ENCODE measurements at regions not wholly inside any gene's neighbourhood (a gene's known extent, or its start where the extent isn't known, plus 50 kb on each side); places are given as distances from the start of the nearest gene placed in this dataset.

- DNase-seq (ENCODE audit: insufficient read length, low spot score) (no peak), FAIRE-seq (no peak)
These were observed 300.1 kb downstream of the PAX1 start for GRCh38 chr20:22005535-22005934.

GRCh38 chr20:22004946-22005345 is 299.5 kb downstream of the PAX1 start:
- no peak for FAIRE-seq
- no peak for DNase-seq (ENCODE audit: insufficient read length, low spot score)

GRCh38 chr20:22003680-22004079 is 298.2 kb downstream of the PAX1 start:
- DNase-seq (ENCODE audit: insufficient read length, low spot score) (no peak), FAIRE-seq (no peak)

GRCh38 chr20:22001886-22002285 is 296.4 kb downstream of the PAX1 start:
- FAIRE-seq (no peak), DNase-seq (ENCODE audit: insufficient read length, low spot score) (no peak)

DNA sequence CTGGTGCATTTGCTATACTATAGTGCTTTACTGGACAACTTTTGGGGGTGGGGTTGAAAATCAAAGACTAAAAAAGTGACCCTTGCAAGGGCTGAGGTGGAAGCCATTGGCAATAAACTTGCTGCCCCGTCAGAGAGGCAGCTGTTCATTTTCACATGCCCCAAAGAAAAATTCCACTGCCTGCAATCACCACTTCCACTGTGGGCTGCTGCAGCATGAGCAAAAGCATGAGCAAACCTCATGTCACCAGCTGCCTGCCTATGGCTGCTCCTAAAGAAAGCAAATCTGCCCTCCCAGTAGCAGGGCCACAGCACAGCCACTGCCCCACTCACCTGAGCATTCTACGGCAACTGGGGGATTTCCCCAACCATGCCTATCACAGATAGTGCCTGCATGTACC is 290.0 kb downstream of the PAX1 start:
- FAIRE-seq (no peak), DNase-seq (ENCODE audit: insufficient read length, low spot score) (no peak)

DNA sequence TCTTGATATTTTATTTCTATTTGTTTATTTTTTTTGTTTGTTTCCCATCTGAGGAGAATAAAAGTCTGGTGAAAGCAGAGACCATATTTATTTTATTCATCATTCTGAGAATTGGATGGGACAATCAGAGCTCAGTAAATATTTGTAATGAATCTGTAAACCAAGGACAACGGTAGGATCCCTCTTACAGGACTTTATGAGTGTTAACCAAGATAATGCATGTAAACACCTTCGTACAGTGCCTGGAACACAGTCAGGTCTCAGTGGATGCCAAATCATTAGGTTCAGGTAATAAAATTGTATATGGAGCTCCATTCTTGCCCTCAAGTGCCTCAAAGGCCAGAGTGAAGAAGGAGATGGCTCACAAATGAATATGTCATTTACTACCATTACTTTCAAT is 288.7 kb downstream of the PAX1 start:
- FAIRE-seq (no peak), DNase-seq (ENCODE audit: insufficient read length, low spot score) (no peak)

- DNase-seq (ENCODE audit: insufficient read length, low spot score) (no peak), FAIRE-seq (no peak)
These were observed 277.1 kb downstream of the PAX1 start for GRCh38 chr20:21982559-21982958.

- DNase-seq (ENCODE audit: insufficient read length, low spot score) (no peak), FAIRE-seq (no peak)
These were observed 276.3 kb downstream of the PAX1 start for GRCh38 chr20:21981597-21982344.

DNA sequence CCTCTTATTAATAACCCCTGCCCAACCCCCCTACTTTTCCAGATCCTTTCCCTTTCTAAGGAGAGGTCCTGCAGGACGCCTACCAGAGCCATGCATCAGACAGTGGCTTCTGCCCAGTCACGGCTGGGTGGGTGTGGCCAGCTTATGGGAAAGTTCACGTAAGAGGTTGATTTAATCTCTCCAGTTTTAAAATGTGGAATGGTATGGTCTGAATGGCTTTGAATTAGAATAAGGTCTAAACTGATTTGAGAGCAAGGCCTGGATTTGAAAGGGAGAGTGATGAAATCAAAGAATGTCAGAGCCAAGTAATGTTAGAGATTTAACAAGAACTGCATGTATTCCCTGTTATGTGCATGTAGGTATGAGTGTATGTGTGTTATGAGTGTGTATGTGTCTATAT is 275.7 kb downstream of the PAX1 start:
- DNase-seq (ENCODE audit: insufficient read length, low spot score) (no peak), FAIRE-seq (no peak)

GRCh38 chr20:21971436-21971835 is 266.0 kb downstream of the PAX1 start:
- DNase-seq (ENCODE audit: insufficient read length, low spot score) (no peak), FAIRE-seq (no peak)

DNA sequence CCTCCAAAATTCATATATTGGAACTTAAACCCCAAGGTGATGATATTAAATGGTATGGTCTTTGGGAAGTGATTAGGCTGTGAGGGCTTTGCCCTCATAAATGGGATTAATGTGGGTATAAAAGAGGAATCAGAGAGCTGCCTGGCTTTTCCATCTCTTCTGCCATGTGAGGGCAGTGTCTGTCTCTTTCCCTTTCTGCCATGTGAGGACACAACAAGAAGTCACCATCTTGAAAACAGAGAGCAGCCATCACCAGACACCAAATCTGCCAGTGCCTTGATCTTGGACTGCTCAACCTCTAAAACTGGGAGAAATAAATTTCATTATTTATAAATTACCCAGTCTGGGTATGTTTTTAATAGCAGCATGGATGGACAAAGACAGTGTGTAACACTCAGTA is 263.0 kb downstream of the PAX1 start:
- DNase-seq (ENCODE audit: insufficient read length, low spot score), result no peak
- no peak for FAIRE-seq

DNA sequence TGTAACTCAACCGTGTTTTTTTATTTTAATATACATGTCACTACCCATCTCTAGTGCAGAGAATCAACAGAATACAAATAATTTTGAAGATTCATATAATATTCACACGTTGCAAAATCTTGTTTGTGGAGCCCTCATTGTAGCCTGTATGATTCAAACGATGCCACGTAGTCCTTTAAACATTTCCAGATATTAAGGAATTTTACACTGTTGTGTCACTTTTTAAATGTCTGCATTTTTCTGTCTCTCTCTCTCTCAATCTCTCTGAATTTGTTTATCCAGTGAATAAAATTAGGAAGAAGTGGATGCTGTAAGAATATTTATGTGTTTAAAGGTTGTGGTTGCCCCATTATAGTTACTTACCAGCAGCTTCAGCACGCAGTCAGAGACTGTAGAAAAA is 262.0 kb downstream of the PAX1 start:
- FAIRE-seq (no peak), DNase-seq (ENCODE audit: insufficient read length, low spot score) (no peak)

DNA sequence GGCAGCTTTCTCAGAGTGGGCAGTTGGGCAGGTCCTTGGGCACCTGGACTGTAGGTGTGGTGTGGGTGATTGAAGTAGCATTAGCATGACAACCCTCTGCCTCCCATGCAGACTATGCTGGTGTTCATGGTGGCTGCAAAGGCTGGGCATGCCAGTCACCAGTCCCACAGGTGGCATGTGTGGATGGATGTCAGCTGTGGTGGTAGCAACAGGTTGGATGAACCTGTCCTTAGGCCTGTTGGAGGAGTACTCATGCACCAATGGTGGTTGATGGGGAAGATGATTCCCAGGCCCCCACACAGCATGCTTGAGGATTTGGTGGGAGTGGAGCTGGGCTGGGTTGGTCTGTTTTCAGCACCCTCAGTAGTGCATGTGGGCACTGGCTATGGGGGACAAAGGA is 251.1 kb downstream of the PAX1 start:
- DNase-seq (ENCODE audit: insufficient read length, low spot score) (no peak), FAIRE-seq (no peak)

GRCh38 chr20:21947406-21947805 is 241.9 kb downstream of the PAX1 start:
- DNase-seq (ENCODE audit: insufficient read length, low spot score) (no peak), FAIRE-seq (no peak)

GRCh38 chr20:21944227-21944626 is 238.8 kb downstream of the PAX1 start:
- FAIRE-seq, result no peak
- no peak for DNase-seq (ENCODE audit: insufficient read length, low spot score)

DNA sequence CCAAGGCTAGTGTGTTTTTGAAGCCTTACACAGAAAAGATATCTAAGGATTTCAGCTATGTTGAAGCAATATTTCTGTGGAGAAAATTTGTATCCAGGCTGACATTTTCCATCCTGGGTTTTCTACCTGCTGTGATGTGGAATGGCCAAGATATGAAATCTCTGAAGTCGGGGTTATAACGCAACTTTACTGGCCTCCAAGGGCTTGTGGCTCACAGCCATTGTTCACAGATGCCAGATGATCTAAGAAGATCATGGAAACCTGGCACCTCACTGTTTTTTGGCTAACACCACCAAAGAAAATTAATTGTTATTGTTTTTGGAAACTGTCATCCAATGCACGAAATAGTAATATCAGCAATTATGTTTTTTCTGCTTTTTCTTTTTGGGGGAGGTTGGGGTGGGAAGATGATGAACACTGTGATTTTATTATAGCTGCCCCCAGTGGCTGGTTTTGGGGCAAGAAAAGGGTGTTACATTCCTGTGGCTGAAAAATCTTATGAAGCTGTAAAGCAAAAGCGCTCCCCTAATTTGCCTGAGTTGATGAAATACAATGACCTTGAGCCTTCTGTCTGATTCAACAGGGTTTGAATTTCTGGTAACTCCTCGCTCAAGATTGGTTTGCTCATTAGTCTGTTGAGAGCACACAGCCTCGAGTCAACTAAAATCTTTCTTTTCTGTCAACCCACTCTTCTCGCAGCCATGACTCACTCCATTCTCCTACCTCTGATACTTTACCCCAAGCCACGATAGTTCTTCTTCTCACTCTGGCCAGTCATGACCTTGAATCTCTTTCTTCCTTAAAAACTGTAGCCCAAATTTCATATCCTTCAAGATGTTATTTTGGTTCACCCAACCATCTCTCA is 236.7 kb downstream of the PAX1 start:
- DNase-seq (ENCODE audit: insufficient read length, low spot score) (no peak), FAIRE-seq (no peak)

GRCh38 chr20:21936720-21937380 is 231.4 kb downstream of the PAX1 start:
- no peak for DNase-seq (ENCODE audit: insufficient read length, low spot score)
- FAIRE-seq, result no peak

DNA sequence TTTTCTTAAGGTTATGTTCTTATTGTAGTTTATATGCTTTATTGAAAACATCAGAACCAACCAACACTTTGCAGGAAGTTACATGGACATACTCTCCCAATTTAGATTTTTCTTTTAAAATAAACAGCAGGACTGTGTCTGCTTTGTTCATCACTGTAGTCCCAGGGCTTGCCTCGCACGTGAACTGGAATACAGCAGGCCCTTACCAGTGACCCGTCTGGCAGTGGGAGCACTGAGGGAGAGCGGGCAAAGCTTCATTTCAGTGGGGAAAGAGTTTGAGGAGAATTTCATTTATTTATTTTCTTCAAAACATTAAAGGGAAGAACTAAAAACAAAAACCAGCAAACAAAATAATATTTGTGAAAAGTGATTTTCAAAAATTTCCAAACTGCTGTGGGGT is 230.8 kb downstream of the PAX1 start:
- FAIRE-seq (no peak), DNase-seq (ENCODE audit: insufficient read length, low spot score) (no peak)

DNA sequence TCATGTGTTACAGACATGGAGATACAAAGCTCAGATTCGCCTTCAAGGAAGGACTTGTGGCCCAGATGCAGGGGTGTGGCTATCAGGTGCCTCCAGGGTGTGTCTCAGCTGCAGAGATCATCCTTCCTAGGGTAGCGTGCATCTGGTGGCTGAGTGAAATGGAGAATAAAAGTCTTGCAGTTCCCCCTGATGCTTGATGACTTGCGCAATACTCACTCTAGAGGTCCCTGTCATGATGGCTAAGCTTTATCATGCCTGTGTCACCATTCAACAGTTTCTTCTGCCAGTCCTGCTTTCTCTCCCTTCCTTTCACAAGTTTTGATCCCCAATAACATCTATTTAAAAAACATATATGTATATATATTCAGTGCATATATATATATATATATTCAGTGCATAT is 228.1 kb downstream of the PAX1 start:
- DNase-seq (ENCODE audit: insufficient read length, low spot score), result no peak
- no peak for FAIRE-seq

- DNase-seq (ENCODE audit: insufficient read length, low spot score) (no peak), FAIRE-seq (no peak)
These were observed 215.8 kb downstream of the PAX1 start for GRCh38 chr20:21921251-21921650.

DNA sequence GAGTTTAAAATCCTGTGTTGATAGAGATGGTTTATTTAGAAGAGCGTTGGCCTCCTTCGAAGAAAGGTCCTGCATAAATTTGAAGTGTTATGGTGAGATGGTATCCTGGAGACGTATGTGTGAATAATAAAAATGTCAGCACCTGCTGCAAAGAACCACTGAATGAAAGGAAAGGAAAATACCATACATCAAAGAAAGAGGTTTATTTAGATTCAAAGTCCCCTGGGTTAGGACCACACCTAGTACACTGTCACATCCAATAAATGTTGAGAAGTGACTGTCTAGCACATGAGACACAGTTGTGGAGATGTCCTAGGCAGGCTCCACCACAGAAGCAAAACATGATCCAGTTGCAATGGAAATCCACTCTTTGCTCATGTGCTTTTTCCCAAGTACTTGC is 214.7 kb downstream of the PAX1 start:
- DNase-seq (ENCODE audit: insufficient read length, low spot score) (no peak), FAIRE-seq (no peak)

- FAIRE-seq (no peak), DNase-seq (ENCODE audit: insufficient read length, low spot score) (no peak)
These were observed 212.9 kb downstream of the PAX1 start for GRCh38 chr20:21918398-21918797.
